ENCODE measurements at regions not wholly inside any gene's neighbourhood (a gene's known extent, or its start where the extent isn't known, plus 50 kb on each side); places are given as distances from the start of the nearest gene placed in this dataset.
"Not testable (repeated sequence)": the region's sequence is repeated elsewhere in the genome, so short reads cannot be mapped to it uniquely, and the experiment has no call there.

DNA sequence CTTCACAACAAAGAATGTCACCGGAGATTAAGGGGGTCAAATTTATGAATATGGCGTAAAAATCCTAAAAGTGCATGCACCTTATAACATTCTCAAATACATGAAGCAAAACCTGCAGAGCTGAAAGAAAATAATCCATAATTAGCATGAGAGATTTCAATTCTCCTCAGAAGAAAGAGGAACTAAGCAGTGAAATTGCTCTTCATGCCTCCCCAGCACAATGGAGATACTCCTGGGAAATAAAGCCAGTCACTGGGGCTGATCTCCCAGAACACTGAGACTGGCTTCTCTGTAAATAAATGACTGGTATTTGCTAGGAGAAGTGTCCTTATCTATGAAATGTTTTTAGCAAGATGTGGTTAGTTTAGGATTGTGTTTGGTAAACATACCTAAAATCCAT is 68.1 kb downstream of the GOLGA6L6 start:
- H3K4me3 ChIP-seq (ENCODE audit: low read depth, low read length); H3K27me3 ChIP-seq (ENCODE audit: control insufficient read depth, insufficient read depth, low read length); H3K36me3 ChIP-seq (ENCODE audit: control insufficient read depth, insufficient read depth, low read length); DNase-seq (ENCODE audit: low read depth); CTCF ChIA-PET; POLR2A ChIA-PET: not testable (repeated sequence)

DNA sequence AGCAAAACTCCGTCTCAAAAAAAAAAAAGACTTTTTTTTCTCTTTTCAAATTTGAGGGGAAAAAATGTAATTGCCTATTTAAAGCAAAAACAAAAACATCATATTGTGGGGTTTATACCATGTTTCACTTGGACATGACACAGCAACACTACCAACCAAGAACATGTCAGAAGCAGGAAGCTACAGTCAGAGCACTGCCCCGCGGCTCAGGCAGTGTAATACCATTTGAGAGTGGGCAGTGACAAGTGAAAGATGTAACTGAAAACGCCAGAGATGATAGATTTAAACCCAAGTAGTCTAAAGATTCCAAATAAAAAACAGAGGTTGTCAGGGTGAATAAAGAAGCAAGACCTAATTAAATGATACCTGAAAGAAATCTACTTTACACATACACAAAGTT is 68.6 kb downstream of the GOLGA6L6 start:
- CTCF ChIA-PET; POLR2A ChIA-PET; H3K27me3 ChIP-seq (ENCODE audit: control insufficient read depth, insufficient read depth, low read length); DNase-seq (ENCODE audit: low read depth); H3K36me3 ChIP-seq (ENCODE audit: control insufficient read depth, insufficient read depth, low read length); H3K4me3 ChIP-seq (ENCODE audit: low read depth, low read length): not testable (repeated sequence)

DNA sequence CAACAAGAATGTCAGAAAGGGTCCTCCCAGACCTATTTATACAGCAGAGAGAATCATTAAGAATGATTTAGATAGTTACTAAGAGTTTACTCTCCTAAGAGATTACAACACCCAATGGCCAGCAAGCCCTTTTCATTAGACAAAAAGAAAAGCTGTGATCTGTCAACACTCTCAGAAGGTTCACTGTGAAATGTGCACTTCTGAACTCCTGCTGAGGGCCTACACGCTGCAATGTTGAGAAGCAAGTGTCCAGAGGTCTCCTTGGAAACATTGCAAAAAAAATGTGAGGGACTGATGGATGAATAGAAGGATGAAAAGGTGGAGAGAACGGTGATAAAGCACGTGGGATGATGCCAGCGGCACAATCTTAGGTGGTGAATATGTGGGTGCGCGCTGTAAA is 70.8 kb downstream of the GOLGA6L6 start:
- H3K36me3 ChIP-seq (ENCODE audit: control insufficient read depth, insufficient read depth, low read length); H3K27me3 ChIP-seq (ENCODE audit: control insufficient read depth, insufficient read depth, low read length); H3K4me3 ChIP-seq (ENCODE audit: low read depth, low read length); POLR2A ChIA-PET; DNase-seq (ENCODE audit: low read depth); CTCF ChIA-PET: not testable (repeated sequence)

DNA sequence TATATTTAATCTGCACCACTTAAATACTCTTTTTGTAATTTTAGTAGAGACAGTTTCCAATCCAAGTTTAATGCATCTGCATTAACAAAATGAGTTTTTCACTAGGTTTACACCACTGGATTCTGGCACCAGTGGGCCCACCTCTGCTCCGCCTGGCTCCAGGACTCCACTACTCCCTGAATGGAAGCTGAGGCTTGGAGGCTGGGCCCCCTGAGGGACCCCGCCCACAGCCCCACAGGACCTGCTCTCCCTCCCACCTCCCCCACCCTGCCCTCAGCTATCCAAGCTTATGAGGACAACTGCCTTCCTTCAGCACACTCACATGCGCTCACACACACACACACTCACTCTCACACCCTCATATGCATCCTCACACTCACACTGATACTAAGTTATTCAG is 100.5 kb downstream of the GOLGA6L6 start:
- DNase-seq (ENCODE audit: low read depth); CTCF ChIA-PET; H3K4me3 ChIP-seq (ENCODE audit: low read depth, low read length); H3K36me3 ChIP-seq (ENCODE audit: control insufficient read depth, insufficient read depth, low read length); H3K27me3 ChIP-seq (ENCODE audit: control insufficient read depth, insufficient read depth, low read length); POLR2A ChIA-PET: not testable (repeated sequence)

DNA sequence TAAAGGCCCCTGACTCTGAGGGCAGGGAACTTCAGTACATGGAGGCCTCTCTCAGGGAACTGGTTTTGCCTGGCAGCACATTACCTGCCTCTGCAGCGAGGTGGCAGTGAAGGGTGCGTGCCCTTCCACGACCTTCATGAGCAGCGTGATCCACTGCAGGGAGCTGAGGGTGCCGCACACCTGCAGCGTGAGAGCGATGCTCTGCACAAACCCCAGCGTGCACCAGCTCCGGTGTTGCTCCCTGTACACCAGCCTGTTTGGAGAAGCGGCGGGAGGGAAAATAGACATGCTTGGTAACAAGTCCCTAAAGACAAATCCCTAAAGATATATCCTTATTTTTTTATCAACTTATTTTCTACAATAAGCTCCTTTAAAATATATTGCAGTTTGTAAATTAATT is 101.2 kb downstream of the GOLGA6L6 start:
- DNase-seq (ENCODE audit: low read depth); POLR2A ChIA-PET; H3K4me3 ChIP-seq (ENCODE audit: low read depth, low read length); H3K36me3 ChIP-seq (ENCODE audit: control insufficient read depth, insufficient read depth, low read length); CTCF ChIA-PET; H3K27me3 ChIP-seq (ENCODE audit: control insufficient read depth, insufficient read depth, low read length): not testable (repeated sequence)

DNA sequence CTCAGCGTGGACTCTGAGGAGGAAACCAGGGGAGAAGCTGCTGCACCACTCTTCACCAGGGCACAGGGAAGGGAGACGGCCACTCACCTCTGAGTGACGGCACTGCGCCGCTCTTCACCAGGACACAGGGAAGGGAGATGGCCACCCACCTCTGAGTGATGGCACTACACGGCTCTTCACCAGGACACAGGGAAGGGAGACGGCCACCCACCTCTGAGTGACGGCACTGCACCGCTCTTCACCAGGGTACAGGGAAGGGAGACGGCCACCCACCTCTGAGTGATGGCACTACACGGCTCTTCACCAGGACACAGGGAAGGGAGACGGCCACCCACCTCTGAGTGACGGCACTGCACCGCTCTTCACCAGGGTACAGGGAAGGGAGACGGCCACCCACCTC is 102.5 kb downstream of the GOLGA6L6 start:
- H3K36me3 ChIP-seq (ENCODE audit: control insufficient read depth, insufficient read depth, low read length); DNase-seq (ENCODE audit: low read depth); H3K27me3 ChIP-seq (ENCODE audit: control insufficient read depth, insufficient read depth, low read length); POLR2A ChIA-PET; H3K4me3 ChIP-seq (ENCODE audit: low read depth, low read length); CTCF ChIA-PET: not testable (repeated sequence)

DNA sequence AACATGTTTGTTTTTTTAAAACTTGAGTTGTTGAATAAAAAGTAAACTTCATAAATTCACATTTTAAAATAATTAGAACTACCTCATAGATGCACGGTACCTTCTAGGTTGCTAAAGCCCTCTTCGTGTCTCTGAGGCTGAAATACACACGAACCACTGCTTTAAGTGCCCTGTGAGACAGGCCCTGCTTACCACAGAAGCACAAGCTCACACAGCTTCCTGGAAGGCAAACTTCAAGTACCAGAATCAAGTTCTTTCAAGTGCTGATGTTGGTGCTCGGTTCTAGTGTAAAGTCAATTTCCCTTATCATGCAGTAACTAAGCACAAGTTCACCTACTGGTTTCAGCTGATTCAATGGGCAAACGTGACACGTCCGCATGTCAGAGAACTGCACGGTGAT is 103.3 kb downstream of the GOLGA6L6 start:
- H3K27me3 ChIP-seq (ENCODE audit: control insufficient read depth, insufficient read depth, low read length); CTCF ChIA-PET; DNase-seq (ENCODE audit: low read depth); H3K4me3 ChIP-seq (ENCODE audit: low read depth, low read length); H3K36me3 ChIP-seq (ENCODE audit: control insufficient read depth, insufficient read depth, low read length); POLR2A ChIA-PET: not testable (repeated sequence)

DNA sequence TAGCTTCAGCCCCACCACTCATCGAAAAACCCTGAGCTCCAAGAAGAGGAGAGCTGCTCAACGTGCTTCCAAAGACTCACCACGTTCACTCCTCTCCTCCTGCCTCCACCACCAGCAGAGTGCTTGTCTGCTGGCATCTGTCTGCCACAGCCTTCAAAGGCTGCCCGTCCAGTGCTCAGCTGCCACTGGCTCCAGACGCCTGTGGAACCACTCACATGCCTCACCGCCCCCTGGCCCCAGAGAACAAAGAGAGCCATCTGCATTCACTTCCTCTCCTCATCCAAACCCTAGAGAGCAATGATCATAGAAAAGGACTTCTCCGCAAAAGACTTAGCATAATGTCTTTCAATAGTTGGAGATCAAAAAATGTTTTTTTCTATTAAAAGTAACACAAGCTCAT is 108.1 kb downstream of the GOLGA6L6 start:
- CTCF ChIA-PET; DNase-seq (ENCODE audit: low read depth); H3K4me3 ChIP-seq (ENCODE audit: low read depth, low read length); POLR2A ChIA-PET; H3K36me3 ChIP-seq (ENCODE audit: control insufficient read depth, insufficient read depth, low read length); H3K27me3 ChIP-seq (ENCODE audit: control insufficient read depth, insufficient read depth, low read length): not testable (repeated sequence)

DNA sequence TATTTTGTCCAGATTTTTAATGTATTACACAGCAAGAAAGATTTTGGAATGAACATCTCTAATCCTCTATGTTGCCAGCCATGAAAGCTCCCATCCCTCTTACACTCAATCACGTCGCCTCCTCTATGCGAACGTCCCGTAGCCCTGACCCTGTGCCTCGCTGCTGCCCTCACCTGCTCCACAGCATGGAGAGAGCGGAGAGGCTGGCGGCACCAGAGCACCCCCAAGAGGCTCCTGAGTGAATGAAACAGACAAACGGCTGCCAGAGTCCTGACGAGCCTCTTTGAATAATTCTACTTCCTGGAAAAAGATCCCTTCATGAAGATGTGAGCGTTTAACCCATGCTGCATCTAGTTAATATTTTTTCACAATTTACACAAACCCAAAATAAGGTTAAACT is 111.1 kb downstream of the GOLGA6L6 start:
- H3K4me3 ChIP-seq (ENCODE audit: low read depth, low read length); H3K27me3 ChIP-seq (ENCODE audit: control insufficient read depth, insufficient read depth, low read length); H3K36me3 ChIP-seq (ENCODE audit: control insufficient read depth, insufficient read depth, low read length); DNase-seq (ENCODE audit: low read depth); POLR2A ChIA-PET; CTCF ChIA-PET: not testable (repeated sequence)

DNA sequence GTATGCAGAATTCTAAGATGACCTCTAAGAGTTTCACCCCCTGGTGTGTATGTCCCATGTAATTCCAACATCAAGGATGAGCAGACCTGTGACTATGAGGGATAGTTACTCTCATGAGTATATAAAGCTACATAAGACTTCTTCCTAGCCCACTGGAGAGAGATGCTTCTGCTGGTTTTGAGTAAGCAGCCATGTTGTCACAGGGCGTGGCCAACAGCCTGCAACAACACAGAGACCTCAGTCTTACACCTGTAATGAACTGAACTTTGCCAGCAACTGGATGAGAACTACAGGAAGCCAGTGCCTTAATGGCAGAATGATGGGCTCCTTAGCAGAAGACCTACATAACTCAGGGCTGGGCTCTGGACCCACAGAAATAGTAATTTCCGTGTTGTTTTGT is 120.9 kb downstream of the GOLGA6L6 start:
- CTCF ChIA-PET; POLR2A ChIA-PET; H3K4me3 ChIP-seq (ENCODE audit: low read depth, low read length); H3K36me3 ChIP-seq (ENCODE audit: control insufficient read depth, insufficient read depth, low read length); H3K27me3 ChIP-seq (ENCODE audit: control insufficient read depth, insufficient read depth, low read length); DNase-seq (ENCODE audit: low read depth): not testable (repeated sequence)

DNA sequence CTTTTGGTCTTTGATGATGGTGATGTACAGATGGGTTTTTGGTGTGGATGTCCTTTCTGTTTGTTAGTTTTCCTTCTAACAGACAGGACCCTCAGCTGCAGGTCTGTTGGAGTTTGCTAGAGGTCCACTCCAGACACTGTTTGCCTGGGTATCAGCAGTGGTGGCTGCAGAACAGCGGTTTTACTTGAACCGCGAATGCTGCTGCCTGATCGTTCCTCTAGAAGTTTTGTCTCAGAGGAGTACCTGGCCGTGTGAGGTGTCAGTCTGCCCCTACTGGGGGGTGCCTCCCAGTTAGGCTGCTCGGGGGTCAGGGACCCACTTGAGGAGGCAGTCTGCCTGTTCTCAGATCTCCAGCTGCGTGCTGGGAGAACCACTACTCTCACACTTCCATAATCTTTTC is 125.0 kb downstream of the GOLGA6L6 start:
- POLR2A ChIA-PET; H3K36me3 ChIP-seq (ENCODE audit: control insufficient read depth, insufficient read depth, low read length); CTCF ChIA-PET; DNase-seq (ENCODE audit: low read depth); H3K27me3 ChIP-seq (ENCODE audit: control insufficient read depth, insufficient read depth, low read length); H3K4me3 ChIP-seq (ENCODE audit: low read depth, low read length): not testable (repeated sequence)

DNA sequence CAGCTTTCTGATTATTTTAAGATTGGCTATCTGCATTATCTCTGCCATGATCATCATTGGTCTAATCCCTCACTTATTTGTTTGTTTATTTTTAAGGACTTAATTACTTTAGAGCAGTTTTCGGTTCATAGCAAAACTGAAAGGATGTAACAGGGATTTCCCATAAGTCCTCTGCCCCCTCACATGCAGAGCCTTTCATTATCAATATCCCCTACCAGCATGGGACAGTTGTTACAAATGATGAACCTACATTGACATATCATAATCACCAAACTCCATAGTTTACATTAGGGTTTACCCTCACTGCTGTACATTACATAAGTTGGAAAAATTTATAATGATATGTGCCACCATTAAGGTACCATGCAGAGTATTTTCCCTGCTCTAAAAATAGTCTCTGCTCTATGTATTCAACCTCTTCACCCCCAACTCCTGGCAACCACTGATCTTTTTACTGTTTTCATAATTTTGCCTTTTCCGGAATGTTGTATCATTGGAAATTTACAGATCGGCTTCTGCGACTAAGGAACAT is 131.9 kb downstream of the GOLGA6L6 start:
- H3K4me3 ChIP-seq (ENCODE audit: low read depth, low read length); H3K27me3 ChIP-seq (ENCODE audit: control insufficient read depth, insufficient read depth, low read length); DNase-seq (ENCODE audit: low read depth); H3K36me3 ChIP-seq (ENCODE audit: control insufficient read depth, insufficient read depth, low read length); CTCF ChIA-PET; POLR2A ChIA-PET: not testable (repeated sequence)

All from BJ (cell line).